ENCODE measurements at regions not wholly inside any gene's neighbourhood (a gene's known extent, or its start where the extent isn't known, plus 50 kb on each side); places are given as distances from the start of the nearest gene placed in this dataset.
"Not testable (repeated sequence)": the region's sequence is repeated elsewhere in the genome, so short reads cannot be mapped to it uniquely, and the experiment has no call there.

GRCh38 chrY:17975200-17975599 is 50.4 kb upstream of the CDY2A start:
- not testable (repeated sequence) for DNase-seq (ENCODE audit: low spot score); FAIRE-seq

GRCh38 chrY:17952224-17952623 is 72.2 kb upstream of the CDY2B start:
- FAIRE-seq: no peak
- DNase-seq (ENCODE audit: low spot score): peak; percentile 3

DNA sequence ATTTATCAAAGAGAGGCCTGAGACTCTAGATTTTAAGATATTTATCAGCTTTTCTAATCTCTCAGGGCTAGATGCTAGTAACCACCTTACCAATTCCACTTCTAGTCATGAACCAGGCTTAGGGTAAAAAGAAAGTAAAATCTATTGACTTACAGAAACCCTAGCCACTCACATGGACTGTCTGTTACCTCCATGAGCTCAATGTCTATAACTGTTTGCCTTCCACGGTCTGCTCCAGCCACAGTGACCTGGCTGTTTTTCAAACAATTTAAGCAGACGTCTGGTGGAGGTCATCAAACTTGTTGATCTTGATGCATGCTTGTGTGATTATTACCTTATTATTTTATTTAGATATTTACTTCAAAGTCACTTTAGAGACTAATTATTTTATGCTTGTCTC is 50.4 kb upstream of the CDY2B start:
- not testable (repeated sequence) for FAIRE-seq; DNase-seq (ENCODE audit: low spot score)
